ENCODE measurements at regions not wholly inside any gene's neighbourhood (a gene's known extent, or its start where the extent isn't known, plus 50 kb on each side); places are given as distances from the start of the nearest gene placed in this dataset.

DNA sequence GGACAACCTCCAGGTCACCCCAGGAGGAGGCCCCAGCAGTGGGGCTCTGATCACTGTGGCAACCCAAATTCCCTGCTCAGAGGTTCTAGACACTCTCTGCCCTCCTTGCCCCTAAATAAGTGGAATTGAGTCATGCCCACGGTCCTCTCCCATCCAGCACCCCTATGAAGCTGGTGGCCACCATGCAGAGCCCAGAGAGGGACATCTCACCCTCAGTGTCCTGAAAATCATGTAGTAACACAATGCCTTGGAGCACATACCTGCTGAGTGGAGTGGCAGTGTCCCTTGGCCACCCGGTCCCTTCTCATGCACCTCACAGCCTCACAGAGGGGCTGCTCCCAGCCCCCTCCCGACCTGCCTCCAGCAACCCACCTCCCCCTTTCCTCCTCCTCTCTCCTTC, 114.3 kb upstream of the MEF2A start:
- peak; percentile 24 for DNase-seq (ENCODE audit: low spot score)
- in situ Hi-C loops (cut with MboI; ENCODE audit: low sequenced_read_pairs, unreplicated experiment) = no loop called here
- TF ChIP-seq, protein P1, sequence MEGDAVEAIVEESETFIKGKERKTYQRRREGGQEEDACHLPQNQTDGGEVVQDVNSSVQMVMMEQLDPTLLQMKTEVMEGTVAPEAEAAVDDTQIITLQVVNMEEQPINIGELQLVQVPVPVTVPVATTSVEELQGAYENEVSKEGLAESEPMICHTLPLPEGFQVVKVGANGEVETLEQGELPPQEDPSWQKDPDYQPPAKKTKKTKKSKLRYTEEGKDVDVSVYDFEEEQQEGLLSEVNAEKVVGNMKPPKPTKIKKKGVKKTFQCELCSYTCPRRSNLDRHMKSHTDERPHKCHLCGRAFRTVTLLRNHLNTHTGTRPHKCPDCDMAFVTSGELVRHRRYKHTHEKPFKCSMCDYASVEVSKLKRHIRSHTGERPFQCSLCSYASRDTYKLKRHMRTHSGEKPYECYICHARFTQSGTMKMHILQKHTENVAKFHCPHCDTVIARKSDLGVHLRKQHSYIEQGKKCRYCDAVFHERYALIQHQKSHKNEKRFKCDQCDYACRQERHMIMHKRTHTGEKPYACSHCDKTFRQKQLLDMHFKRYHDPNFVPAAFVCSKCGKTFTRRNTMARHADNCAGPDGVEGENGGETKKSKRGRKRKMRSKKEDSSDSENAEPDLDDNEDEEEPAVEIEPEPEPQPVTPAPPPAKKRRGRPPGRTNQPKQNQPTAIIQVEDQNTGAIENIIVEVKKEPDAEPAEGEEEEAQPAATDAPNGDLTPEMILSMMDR (IDR thresholded peaks at IDR 0.05; ENCODE audit: borderline replicate concordance, control extremely low read depth, extremely low read depth, insufficient read depth, missing control alignments) = no peak

GRCh38 chr15:99452010-99452409, 113.8 kb upstream of the MEF2A start:
- in situ Hi-C loops (cut with MboI; ENCODE audit: low sequenced_read_pairs, unreplicated experiment) = no loop called here
- DNase-seq (ENCODE audit: low spot score) = no peak
- TF ChIP-seq, protein P1 (IDR thresholded peaks at IDR 0.05; ENCODE audit: borderline replicate concordance, control extremely low read depth, extremely low read depth, insufficient read depth, missing control alignments) = no peak

GRCh38 chr15:99452728-99453636, 112.8 kb upstream of the MEF2A start:
- peak; percentile 85 for DNase-seq (ENCODE audit: low spot score)
- TF ChIP-seq, protein P1 (IDR thresholded peaks at IDR 0.05; ENCODE audit: borderline replicate concordance, control extremely low read depth, extremely low read depth, insufficient read depth, missing control alignments) = no peak
- in situ Hi-C loops (cut with MboI; ENCODE audit: low sequenced_read_pairs, unreplicated experiment) = no loop called here

- TF ChIP-seq, protein P1 (IDR thresholded peaks at IDR 0.05; ENCODE audit: borderline replicate concordance, control extremely low read depth, extremely low read depth, insufficient read depth, missing control alignments) = no peak
- in situ Hi-C loops (cut with MboI; ENCODE audit: low sequenced_read_pairs, unreplicated experiment) = no loop called here
- peak; percentile 40 for DNase-seq (ENCODE audit: low spot score)
These were observed 112.2 kb upstream of the MEF2A start for GRCh38 chr15:99453637-99454030.

DNA sequence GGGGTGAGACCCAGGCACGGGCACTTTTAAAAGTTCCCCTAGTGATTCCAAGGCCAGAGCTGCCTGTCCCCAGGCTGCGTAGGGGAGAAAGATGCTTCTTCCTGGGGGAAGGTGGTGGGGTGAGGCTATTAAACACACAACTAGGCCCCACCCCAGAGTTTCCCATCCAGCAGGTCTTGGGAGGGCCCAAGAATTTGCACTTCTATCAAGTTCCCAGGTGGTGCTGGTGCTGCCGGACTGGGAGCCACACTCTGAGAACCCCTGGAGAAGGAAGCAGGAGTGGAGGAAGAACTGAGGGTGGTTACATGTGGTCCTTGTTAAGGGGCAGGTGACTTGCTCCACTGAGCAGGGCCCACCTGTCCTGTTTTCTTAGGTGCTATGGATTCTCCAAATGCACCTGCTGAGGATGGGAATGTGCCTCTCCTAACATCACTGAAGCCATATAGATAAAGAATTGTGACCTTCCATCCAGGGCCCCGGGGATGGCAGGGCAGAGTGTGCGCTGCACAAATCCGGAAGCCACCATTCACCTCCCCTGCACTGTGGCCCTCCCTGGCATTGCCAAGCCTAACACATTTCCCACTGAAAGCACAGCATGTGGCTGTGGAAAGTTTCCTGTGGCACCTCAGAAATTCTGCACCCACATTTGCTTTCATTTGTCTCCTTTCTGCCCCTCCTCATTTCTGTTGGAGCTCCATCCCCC, 111.5 kb upstream of the MEF2A start:
- DNase-seq (ENCODE audit: low spot score) = peak; percentile 16
- TF ChIP-seq, protein P1 (IDR thresholded peaks at IDR 0.05; ENCODE audit: borderline replicate concordance, control extremely low read depth, extremely low read depth, insufficient read depth, missing control alignments) = no peak
- in situ Hi-C loops (cut with MboI; ENCODE audit: low sequenced_read_pairs, unreplicated experiment) = no loop called here

- TF ChIP-seq, protein P1 (IDR thresholded peaks at IDR 0.05; ENCODE audit: borderline replicate concordance, control extremely low read depth, extremely low read depth, insufficient read depth, missing control alignments) = no peak
- peak; percentile 22 for DNase-seq (ENCODE audit: low spot score)
- in situ Hi-C loops (cut with MboI; ENCODE audit: low sequenced_read_pairs, unreplicated experiment) = no loop called here
These were observed 110.6 kb upstream of the MEF2A start for GRCh38 chr15:99454941-99455788.
